HL-60 (cell line): ENCODE measurements at regions not wholly inside any gene's neighbourhood (a gene's known extent, or its start where the extent isn't known, plus 50 kb on each side); places are given as distances from the start of the nearest gene placed in this dataset.

Experiments used
- DNase-seq, 2 experiments: peaks; one replicate each; pipeline ENCODE4 v3.0.0-alpha.2; 2010 to 2020; ENCODE audit warnings: low read depth in 1 of 2, low spot score in 1 of 2
- H3K27ac ChIP-seq: fragments of 250-450 bp; sonication (Bioruptor Pico); replicated peaks from 2 replicates; pipeline ENCODE4 v1.5.1; 2020; ENCODE audit warnings: mild to moderate bottlenecking, moderate library complexity
- H3K27me3 ChIP-seq: fragments of 250-450 bp; sonication (Bioruptor Pico); 2 replicates; pipeline ENCODE4 v1.5.1; 2021; ENCODE audit warnings: mild to moderate bottlenecking, moderate library complexity; ENCODE audit not compliant: insufficient read depth, poor library complexity, severe bottlenecking
- H3K4me3 ChIP-seq: replicated peaks from 2 replicates; pipeline ENCODE4 v1.5.1; 2011; ENCODE audit warnings: mild to moderate bottlenecking, control low read depth, low read length; ENCODE audit not compliant: insufficient read depth
- GABPA ChIP-seq: IDR thresholded peaks from 2 replicates; pipeline ENCODE4 v1.6.1; 2012; ENCODE audit warnings: low read depth
- POLR2AphosphoS5 ChIP-seq: IDR thresholded peaks from 2 replicates; pipeline ENCODE4 v1.6.1; 2012; ENCODE audit warnings: low read depth
- SPI1 ChIP-seq: IDR thresholded peaks from 2 replicates; pipeline ENCODE4 v1.6.1; 2012; ENCODE audit warnings: low read depth, mild to moderate bottlenecking, borderline replicate concordance
- TF ChIP-seq, protein P1 (sequence below): IDR thresholded peaks from one replicate; pipeline ENCODE4 v1.5.1; 2011; ENCODE audit warnings: low read length, control low read depth, inconsistent platforms; ENCODE audit not compliant: insufficient read depth
- TF ChIP-seq, protein P2 (sequence below): IDR thresholded peaks from 2 replicates; pipeline ENCODE4 v1.6.1; 2012; ENCODE audit warnings: low read depth; ENCODE audit not compliant: insufficient replicate concordance

DNA sequence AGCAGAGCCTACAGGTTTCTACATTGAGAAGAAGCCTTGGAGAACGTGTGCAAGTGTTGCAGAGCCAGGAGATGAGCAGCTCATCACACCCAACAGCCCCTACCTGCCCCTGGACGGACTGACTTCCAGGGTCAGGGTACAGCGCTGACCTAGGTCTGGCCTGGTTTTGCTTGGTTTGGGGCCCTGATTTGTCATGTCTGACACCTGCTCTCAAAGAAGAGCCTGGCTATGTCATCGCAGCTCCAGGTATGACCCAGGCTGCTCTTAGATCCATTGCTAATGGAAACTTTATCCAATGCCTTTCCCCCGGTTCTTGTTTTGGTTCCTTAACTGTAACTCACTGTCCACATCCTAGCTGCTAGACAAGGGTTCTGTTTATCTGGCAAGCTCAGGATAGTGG, 149.5 kb downstream of the CXCL12 start:
- H3K27ac ChIP-seq, result no peak overlapping the region
- H3K4me3 ChIP-seq, result no peak overlapping the region
- TF ChIP-seq SPI1 (no peak), POLR2AphosphoS5 (no peak), GABPA (no peak)
- TF ChIP-seq, protein P1, sequence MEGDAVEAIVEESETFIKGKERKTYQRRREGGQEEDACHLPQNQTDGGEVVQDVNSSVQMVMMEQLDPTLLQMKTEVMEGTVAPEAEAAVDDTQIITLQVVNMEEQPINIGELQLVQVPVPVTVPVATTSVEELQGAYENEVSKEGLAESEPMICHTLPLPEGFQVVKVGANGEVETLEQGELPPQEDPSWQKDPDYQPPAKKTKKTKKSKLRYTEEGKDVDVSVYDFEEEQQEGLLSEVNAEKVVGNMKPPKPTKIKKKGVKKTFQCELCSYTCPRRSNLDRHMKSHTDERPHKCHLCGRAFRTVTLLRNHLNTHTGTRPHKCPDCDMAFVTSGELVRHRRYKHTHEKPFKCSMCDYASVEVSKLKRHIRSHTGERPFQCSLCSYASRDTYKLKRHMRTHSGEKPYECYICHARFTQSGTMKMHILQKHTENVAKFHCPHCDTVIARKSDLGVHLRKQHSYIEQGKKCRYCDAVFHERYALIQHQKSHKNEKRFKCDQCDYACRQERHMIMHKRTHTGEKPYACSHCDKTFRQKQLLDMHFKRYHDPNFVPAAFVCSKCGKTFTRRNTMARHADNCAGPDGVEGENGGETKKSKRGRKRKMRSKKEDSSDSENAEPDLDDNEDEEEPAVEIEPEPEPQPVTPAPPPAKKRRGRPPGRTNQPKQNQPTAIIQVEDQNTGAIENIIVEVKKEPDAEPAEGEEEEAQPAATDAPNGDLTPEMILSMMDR, result no peak
- TF ChIP-seq, protein P2, sequence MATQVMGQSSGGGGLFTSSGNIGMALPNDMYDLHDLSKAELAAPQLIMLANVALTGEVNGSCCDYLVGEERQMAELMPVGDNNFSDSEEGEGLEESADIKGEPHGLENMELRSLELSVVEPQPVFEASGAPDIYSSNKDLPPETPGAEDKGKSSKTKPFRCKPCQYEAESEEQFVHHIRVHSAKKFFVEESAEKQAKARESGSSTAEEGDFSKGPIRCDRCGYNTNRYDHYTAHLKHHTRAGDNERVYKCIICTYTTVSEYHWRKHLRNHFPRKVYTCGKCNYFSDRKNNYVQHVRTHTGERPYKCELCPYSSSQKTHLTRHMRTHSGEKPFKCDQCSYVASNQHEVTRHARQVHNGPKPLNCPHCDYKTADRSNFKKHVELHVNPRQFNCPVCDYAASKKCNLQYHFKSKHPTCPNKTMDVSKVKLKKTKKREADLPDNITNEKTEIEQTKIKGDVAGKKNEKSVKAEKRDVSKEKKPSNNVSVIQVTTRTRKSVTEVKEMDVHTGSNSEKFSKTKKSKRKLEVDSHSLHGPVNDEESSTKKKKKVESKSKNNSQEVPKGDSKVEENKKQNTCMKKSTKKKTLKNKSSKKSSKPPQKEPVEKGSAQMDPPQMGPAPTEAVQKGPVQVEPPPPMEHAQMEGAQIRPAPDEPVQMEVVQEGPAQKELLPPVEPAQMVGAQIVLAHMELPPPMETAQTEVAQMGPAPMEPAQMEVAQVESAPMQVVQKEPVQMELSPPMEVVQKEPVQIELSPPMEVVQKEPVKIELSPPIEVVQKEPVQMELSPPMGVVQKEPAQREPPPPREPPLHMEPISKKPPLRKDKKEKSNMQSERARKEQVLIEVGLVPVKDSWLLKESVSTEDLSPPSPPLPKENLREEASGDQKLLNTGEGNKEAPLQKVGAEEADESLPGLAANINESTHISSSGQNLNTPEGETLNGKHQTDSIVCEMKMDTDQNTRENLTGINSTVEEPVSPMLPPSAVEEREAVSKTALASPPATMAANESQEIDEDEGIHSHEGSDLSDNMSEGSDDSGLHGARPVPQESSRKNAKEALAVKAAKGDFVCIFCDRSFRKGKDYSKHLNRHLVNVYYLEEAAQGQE, result no peak
- no peaks in the 10 kb centered on the region for H3K27me3 ChIP-seq
- no peak for DNase-seq

DNA sequence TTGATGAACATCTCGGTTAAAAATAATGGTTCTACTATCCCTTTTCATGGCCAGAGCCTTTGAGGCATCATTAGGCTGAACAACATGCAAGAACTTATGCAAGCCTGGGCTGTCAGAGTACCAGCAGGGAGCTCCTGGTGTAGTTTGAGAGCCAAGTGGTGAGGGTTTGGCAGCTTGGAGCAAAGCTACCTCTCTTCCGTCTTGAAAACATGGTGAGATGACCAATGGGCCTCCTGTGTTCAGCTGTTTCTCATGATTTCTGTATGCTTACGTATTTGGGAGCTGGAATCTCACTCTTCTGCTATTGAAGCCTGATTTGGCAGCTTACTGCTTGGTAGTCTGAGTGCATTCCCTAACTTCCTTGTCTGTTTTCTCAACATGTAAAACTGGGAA, 150.4 kb downstream of the CXCL12 start:
- H3K27me3 ChIP-seq, result no peaks in the 10 kb centered on the region
- TF ChIP-seq SPI1 (no peak), GABPA (no peak), POLR2AphosphoS5 (no peak)
- TF ChIP-seq, protein P2, result no peak
- TF ChIP-seq, protein P1, result no peak
- H3K4me3 ChIP-seq, result no peak overlapping the region
- no peak for DNase-seq
- H3K27ac ChIP-seq, result no peak overlapping the region

DNA sequence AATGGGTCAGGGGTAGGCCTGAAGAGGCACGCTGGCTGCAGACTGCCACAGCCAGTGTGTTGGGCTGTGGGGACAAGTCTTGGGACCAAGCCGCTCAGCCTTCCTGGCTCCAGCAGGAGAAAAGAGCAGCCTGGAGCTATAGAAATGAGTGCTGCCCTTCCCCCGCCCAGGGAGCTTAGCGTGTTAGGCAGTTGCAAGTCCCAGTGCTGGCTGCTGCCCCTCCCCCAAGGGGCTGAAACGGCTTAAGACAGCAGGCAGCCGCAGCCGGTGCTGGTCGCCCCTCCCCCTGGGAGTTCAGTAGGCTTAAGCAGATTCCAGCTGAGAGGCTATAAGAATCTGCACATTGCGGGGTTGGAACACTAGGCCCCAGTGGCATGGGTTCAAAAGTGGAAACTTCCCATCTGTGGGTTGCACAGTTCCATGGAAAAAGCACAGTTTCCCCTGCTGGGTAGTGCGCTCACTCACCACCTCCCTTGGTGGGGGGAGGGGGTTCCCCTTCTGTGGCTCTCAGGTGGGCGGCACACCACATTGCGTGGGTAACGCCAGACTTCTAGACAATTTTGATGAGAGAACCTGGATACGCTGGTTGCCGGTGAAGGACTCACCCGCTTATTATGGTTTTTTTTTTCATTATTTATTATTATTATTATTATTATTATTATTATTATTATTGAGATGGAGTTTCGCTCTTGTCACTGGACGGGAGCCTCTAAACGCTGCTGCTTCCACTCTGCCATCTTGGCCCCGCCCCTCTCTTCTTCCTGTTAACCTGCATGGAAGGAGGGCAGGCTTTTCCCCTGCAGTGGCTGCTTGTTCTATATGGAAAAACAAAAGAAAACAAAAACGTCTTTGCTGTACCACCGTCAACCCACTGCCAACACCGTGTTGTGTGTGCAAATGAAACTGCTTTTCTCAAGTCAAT, 151.1 kb downstream of the CXCL12 start:
- TF ChIP-seq, protein P2, result no peak
- TF ChIP-seq POLR2AphosphoS5 (no peak), SPI1 (no peak), GABPA (no peak)
- no peak overlapping the region for H3K4me3 ChIP-seq
- no peak overlapping the region for H3K27ac ChIP-seq

More for the DNA sequence above, 151.1 kb downstream of the CXCL12 start:
- no peak for DNase-seq
- no peaks in the 10 kb centered on the region for H3K27me3 ChIP-seq
